HCT116 (cell line): ENCODE measurements at regions not wholly inside any gene's neighbourhood (a gene's known extent, or its start where the extent isn't known, plus 50 kb on each side); places are given as distances from the start of the nearest gene placed in this dataset.

Source experiments
- ATAC-seq: fragments of 200-7000 bp; cut with Tn5 transposase; 2 replicates; pipeline ENCODE4 v1.9.1; 2020; ENCODE audit warnings: mild to moderate bottlenecking, moderate library complexity
- BruUV-seq: library from RNA; stranded (reverse); fragments of 400-500 nt; replicated peaks from 2 replicates; lab custom pipeline; 2021; lab: Mats Ljungman, UMichigan
- CTCF ChIA-PET: fragments of 300-600 bp; sonication (Branson Sonifier 250); formaldehyde crosslinking; loops from one replicate; lab custom pipeline; 2021; ENCODE audit warnings: antibody characterized with exemption; lab: Charles Lee
- POLR2A ChIA-PET: fragments of 300-600, 350-600 bp; sonication (Branson Sonifier 250); formaldehyde crosslinking; loops from one replicate; lab custom pipeline; 2021; ENCODE audit warnings: antibody characterized with exemption; lab: Charles Lee
- RAD21 ChIA-PET, 2 experiments: fragments of 300-600 bp; sonication (Branson Sonifier 250); formaldehyde crosslinking; loops; one replicate each; lab custom pipeline; 2023; ENCODE audit warnings: low total read pairs in 2 of 2; ENCODE audit not compliant: uncharacterized antibody in 2 of 2, unreplicated experiment in 2 of 2, low non-redundant PET in 1 of 2; lab: Charles Lee
- DNase-seq: peaks from one replicate; pipeline ENCODE4 v3.0.0-alpha.2; 2010; ENCODE audit warnings: low read depth, low spot score
- H2AFZ ChIP-seq: fragments of 200-600 bp; shearing (Covaris generic), sonication (generic); 2 replicates; pipeline ENCODE4 v1.6.1; 2017; ENCODE audit warnings: low read depth, mixed run types, mixed read lengths, antibody characterized with exemption, low read length; ENCODE audit not compliant: poor library complexity, severe bottlenecking
- H3K27ac ChIP-seq: 2 replicates; pipeline ENCODE4 v1.5.1; 2012; ENCODE audit warnings: low read depth, low read length
- H3K27me3 ChIP-seq: fragments of 200-600 bp; sonication (generic); 2 replicates; pipeline ENCODE4 v1.6.1; 2016; ENCODE audit warnings: mixed run types, low read length, mixed read lengths; ENCODE audit not compliant: insufficient read depth
- H3K36me3 ChIP-seq, 2 experiments: fragments of 200-500 bp in 1 of 2; fragments of 200-600 bp in 1 of 2; sonication (Bioruptor generic) in 1 of 2; sonication (generic) in 1 of 2; 2 replicates each; pipeline versions ENCODE4 v1.5.1 to v1.6.1; 2014 to 2016; ENCODE audit warnings: low read length in 2 of 2, inconsistent platforms in 1 of 2, mixed read lengths in 1 of 2, mixed run types in 1 of 2; ENCODE audit not compliant: insufficient read depth in 2 of 2, control insufficient read depth in 1 of 2
- H3K4me1 ChIP-seq, 2 experiments: fragments of 200-600 bp in 1 of 2; sonication (generic) in 1 of 2; 2 replicates each; pipeline versions ENCODE4 v1.5.1 to v1.6.1; 2012 to 2017; ENCODE audit warnings: low read length in 2 of 2, inconsistent platforms in 1 of 2, mild to moderate bottlenecking in 1 of 2, mixed read lengths in 1 of 2, mixed run types in 1 of 2, moderate library complexity in 1 of 2; ENCODE audit not compliant: insufficient read depth in 2 of 2, control insufficient read depth in 1 of 2
- H3K4me2 ChIP-seq: fragments of 200-600 bp; sonication (generic); 2 replicates; pipeline ENCODE4 v1.6.1; 2017; ENCODE audit warnings: mixed run types, low read length, mixed read lengths
- H3K4me3 ChIP-seq, 2 experiments: fragments of 200-600 bp in 1 of 2; sonication (generic) in 1 of 2; replicated peaks in 1 of 2; 2 replicates each; pipeline ENCODE4 v1.5.1; 2011 to 2016; ENCODE audit warnings: low read length in 2 of 2, control low read depth in 1 of 2, low read depth in 1 of 2, mild to moderate bottlenecking in 1 of 2, mixed read lengths in 1 of 2, mixed run types in 1 of 2
- H3K79me2 ChIP-seq: fragments of 200-600 bp; sonication (generic); 2 replicates; pipeline ENCODE4 v1.6.1; 2017; ENCODE audit warnings: mild to moderate bottlenecking, mixed run types, low read length, moderate library complexity, mixed read lengths; ENCODE audit not compliant: insufficient read depth
- H3K9ac ChIP-seq: fragments of 200-600 bp; sonication (generic); 2 replicates; pipeline ENCODE4 v1.6.1; 2016; ENCODE audit warnings: low read length, mixed read lengths
- H3K9me2 ChIP-seq: fragments of 200-600 bp; sonication (generic), shearing (Covaris generic); 2 replicates; pipeline ENCODE4 v1.6.1; 2017; ENCODE audit warnings: mixed run types, mild to moderate bottlenecking, moderate library complexity; ENCODE audit not compliant: insufficient read depth
- H3K9me3 ChIP-seq, 2 experiments: fragments of 200-500 bp in 1 of 2; fragments of 200-600 bp in 1 of 2; sonication (Bioruptor generic) in 1 of 2; sonication (generic) in 1 of 2; 2 replicates each; pipeline ENCODE4 v1.6.1; 2014 to 2017; ENCODE audit warnings: low read length in 2 of 2, mixed read lengths in 2 of 2, inconsistent platforms in 1 of 2, low read depth in 1 of 2, mild to moderate bottlenecking in 1 of 2, mixed run types in 1 of 2, moderate library complexity in 1 of 2; ENCODE audit not compliant: control insufficient read depth in 1 of 2, insufficient read depth in 1 of 2
- H4K20me1 ChIP-seq: fragments of 200-600 bp; sonication (generic), shearing (Covaris generic); 2 replicates; pipeline ENCODE4 v1.6.1; 2017; ENCODE audit warnings: mixed run types, mild to moderate bottlenecking, moderate library complexity; ENCODE audit not compliant: insufficient read depth
- CEBPB ChIP-seq: IDR thresholded peaks from 2 replicates; pipeline ENCODE4 v1.6.1; 2012; ENCODE audit warnings: low read depth
- EGR1 ChIP-seq: IDR thresholded peaks from 2 replicates; pipeline ENCODE4 v1.6.1; 2012; ENCODE audit warnings: low read depth
- ELF1 ChIP-seq: IDR thresholded peaks from 2 replicates; pipeline ENCODE4 v1.6.1; 2012; ENCODE audit warnings: low read depth, borderline replicate concordance
- EZH2 ChIP-seq: fragments of 200-600 bp; sonication (generic); IDR thresholded peaks from 2 replicates; pipeline ENCODE4 v1.6.1; 2017; ENCODE audit warnings: antibody characterized with exemption, mixed run types
- EZH2phosphoT487 ChIP-seq: fragments of 200-600 bp; IDR thresholded peaks from 2 replicates; pipeline ENCODE4 v1.6.1; 2018; ENCODE audit warnings: antibody characterized with exemption, borderline replicate concordance
- JUND ChIP-seq: IDR thresholded peaks from 2 replicates; pipeline ENCODE4 v1.6.1; 2012
- POLR2A ChIP-seq: IDR thresholded peaks from 2 replicates; pipeline ENCODE4 v1.7.0; 2011; ENCODE audit warnings: borderline replicate concordance; ENCODE audit not compliant: insufficient read depth, insufficient read length; ENCODE audit errors: extremely low read depth
- POLR2AphosphoS5 ChIP-seq: IDR thresholded peaks from 2 replicates; pipeline ENCODE4 v1.6.1; 2011; ENCODE audit warnings: mild to moderate bottlenecking, low read depth, low read length, moderate library complexity
- RAD21 ChIP-seq: IDR thresholded peaks from 2 replicates; pipeline ENCODE4 v1.6.1; 2012; ENCODE audit warnings: low read depth, mild to moderate bottlenecking
- SIN3A ChIP-seq: IDR thresholded peaks from 2 replicates; pipeline ENCODE4 v1.6.1; 2012; ENCODE audit warnings: low read depth
- SP1 ChIP-seq: IDR thresholded peaks from 2 replicates; pipeline ENCODE4 v1.6.1; 2012; ENCODE audit warnings: low read depth
- TCF7L2 ChIP-seq: IDR thresholded peaks from 2 replicates; pipeline ENCODE4 v1.7.0; 2011; ENCODE audit warnings: borderline replicate concordance, inconsistent platforms; ENCODE audit not compliant: insufficient read depth, insufficient read length; ENCODE audit errors: extremely low read depth
- YY1 ChIP-seq: IDR thresholded peaks from 2 replicates; pipeline ENCODE4 v1.6.1; 2011; ENCODE audit warnings: low read length, low read depth, moderate library complexity, mild to moderate bottlenecking; ENCODE audit not compliant: insufficient replicate concordance; ENCODE audit errors: extremely low read depth
- ZFX ChIP-seq: fragments of 450-650 bp; IDR thresholded peaks from 2 replicates; pipeline ENCODE4 v1.6.1; 2017
- ZNF274 ChIP-seq: fragments of 200-500 bp; sonication (Bioruptor generic); IDR thresholded peaks from 2 replicates; pipeline ENCODE4 v1.6.1; 2014; ENCODE audit warnings: mild to moderate bottlenecking, low read depth, low read length, inconsistent platforms
- intact Hi-C: fragments of 100-400 bp; cut with micrococcal nuclease; formaldehyde crosslinking; loops from 2 replicates; pipeline ENCODE4 v1.10.0; 2022
- TF ChIP-seq, protein P1 (sequence below): IDR thresholded peaks from 2 replicates; pipeline ENCODE4 v1.6.1; 2011; ENCODE audit warnings: mild to moderate bottlenecking, low read length, moderate library complexity; ENCODE audit not compliant: insufficient replicate concordance; ENCODE audit errors: extremely low read depth
- TF ChIP-seq, protein P2 (sequence below): IDR thresholded peaks from 2 replicates; pipeline ENCODE4 v1.6.1; 2012
- TF ChIP-seq, protein P3 (sequence below), 3 experiments: fragments of 200-600 bp in 1 of 3; sonication (generic) in 1 of 3; IDR thresholded peaks in 2 of 3; conservative IDR thresholded peaks in 1 of 3; 2 replicates each; pipeline ENCODE4 v1.5.1; 2012 to 2017; ENCODE audit warnings: low read depth in 2 of 3, low read length in 2 of 3, antibody characterized with exemption in 1 of 3, borderline replicate concordance in 1 of 3, control low read depth in 1 of 3, mild to moderate bottlenecking in 1 of 3, mixed read lengths in 1 of 3, mixed run types in 1 of 3, moderate library complexity in 1 of 3; ENCODE audit not compliant: insufficient read depth in 1 of 3
- TF ChIP-seq, protein P4 (sequence below): IDR thresholded peaks from 2 replicates; pipeline ENCODE4 v1.6.1; 2012; ENCODE audit warnings: low read depth

DNA sequence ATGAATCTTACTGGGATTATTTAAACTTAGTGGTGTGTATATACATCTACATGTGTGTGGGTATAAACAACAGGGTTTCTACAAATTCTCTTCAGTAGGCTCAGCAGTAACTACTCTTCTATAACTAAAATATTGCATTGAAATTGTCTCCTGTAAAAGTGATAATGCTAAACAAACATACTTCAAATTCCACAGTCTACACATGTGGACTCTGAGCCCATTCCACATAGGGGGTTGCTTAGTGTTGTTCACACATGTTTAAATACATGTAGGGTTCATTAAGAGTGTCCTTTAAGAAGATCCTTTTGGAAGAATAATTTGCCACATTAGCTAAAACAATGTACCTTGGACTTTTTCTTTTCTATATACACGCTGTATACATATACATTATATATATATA is 152.8 kb upstream of the VRK2 start:
- Histone ChIP-seq H3K27ac (no peak overlapping the region), H3K9me3 (no peaks in the 10 kb centered on the region), H3K9ac (no peak overlapping the region), H3K4me1 (no peaks in the 10 kb centered on the region), H3K79me2 (no peaks in the 10 kb centered on the region), H3K4me2 (no peak overlapping the region), H3K4me3 (no peak overlapping the region), H3K9me2 (no peaks in the 10 kb centered on the region), H4K20me1 (no peaks in the 10 kb centered on the region), H3K36me3 (no peaks in the 10 kb centered on the region), H3K27me3 (no peaks in the 10 kb centered on the region), H2AFZ (peak overlapping the region; percentile 18)
- ChIA-PET POLR2A (no interaction called here), CTCF (interaction anchor here (2.3 kb wide), 1 partner anchor 12 kb away, joined by 8 read pairs; no protein-coding TSS in a partner anchor), RAD21 (no interaction called here)
- ATAC-seq = no peak
- TF ChIP-seq EZH2phosphoT487 (no peak), YY1 (no peak), EGR1 (no peak), ELF1 (no peak), ZFX (no peak), EZH2 (no peak), POLR2AphosphoS5 (no peak), TCF7L2 (no peak), CEBPB (no peak), POLR2A (no peak), RAD21 (no peak), SP1 (no peak), SIN3A (no peak), JUND (no peak), ZNF274 (no peak)
- TF ChIP-seq, protein P1, sequence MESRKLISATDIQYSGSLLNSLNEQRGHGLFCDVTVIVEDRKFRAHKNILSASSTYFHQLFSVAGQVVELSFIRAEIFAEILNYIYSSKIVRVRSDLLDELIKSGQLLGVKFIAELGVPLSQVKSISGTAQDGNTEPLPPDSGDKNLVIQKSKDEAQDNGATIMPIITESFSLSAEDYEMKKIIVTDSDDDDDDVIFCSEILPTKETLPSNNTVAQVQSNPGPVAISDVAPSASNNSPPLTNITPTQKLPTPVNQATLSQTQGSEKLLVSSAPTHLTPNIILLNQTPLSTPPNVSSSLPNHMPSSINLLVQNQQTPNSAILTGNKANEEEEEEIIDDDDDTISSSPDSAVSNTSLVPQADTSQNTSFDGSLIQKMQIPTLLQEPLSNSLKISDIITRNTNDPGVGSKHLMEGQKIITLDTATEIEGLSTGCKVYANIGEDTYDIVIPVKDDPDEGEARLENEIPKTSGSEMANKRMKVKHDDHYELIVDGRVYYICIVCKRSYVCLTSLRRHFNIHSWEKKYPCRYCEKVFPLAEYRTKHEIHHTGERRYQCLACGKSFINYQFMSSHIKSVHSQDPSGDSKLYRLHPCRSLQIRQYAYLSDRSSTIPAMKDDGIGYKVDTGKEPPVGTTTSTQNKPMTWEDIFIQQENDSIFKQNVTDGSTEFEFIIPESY = no peak
- TF ChIP-seq, protein P2, sequence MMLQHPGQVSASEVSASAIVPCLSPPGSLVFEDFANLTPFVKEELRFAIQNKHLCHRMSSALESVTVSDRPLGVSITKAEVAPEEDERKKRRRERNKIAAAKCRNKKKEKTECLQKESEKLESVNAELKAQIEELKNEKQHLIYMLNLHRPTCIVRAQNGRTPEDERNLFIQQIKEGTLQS = no peak
- TF ChIP-seq, protein P3, sequence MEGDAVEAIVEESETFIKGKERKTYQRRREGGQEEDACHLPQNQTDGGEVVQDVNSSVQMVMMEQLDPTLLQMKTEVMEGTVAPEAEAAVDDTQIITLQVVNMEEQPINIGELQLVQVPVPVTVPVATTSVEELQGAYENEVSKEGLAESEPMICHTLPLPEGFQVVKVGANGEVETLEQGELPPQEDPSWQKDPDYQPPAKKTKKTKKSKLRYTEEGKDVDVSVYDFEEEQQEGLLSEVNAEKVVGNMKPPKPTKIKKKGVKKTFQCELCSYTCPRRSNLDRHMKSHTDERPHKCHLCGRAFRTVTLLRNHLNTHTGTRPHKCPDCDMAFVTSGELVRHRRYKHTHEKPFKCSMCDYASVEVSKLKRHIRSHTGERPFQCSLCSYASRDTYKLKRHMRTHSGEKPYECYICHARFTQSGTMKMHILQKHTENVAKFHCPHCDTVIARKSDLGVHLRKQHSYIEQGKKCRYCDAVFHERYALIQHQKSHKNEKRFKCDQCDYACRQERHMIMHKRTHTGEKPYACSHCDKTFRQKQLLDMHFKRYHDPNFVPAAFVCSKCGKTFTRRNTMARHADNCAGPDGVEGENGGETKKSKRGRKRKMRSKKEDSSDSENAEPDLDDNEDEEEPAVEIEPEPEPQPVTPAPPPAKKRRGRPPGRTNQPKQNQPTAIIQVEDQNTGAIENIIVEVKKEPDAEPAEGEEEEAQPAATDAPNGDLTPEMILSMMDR (IDR thresholded peaks at IDR 0.05 in 2 of 3, conservative IDR thresholded peaks at IDR 0.05 in 1 of 3; ENCODE audit: borderline replicate concordance in 1 of 3, insufficient read depth in 1 of 3, low read depth in 2 of 3, low read length in 2 of 3) = no peak
- TF ChIP-seq, protein P4, sequence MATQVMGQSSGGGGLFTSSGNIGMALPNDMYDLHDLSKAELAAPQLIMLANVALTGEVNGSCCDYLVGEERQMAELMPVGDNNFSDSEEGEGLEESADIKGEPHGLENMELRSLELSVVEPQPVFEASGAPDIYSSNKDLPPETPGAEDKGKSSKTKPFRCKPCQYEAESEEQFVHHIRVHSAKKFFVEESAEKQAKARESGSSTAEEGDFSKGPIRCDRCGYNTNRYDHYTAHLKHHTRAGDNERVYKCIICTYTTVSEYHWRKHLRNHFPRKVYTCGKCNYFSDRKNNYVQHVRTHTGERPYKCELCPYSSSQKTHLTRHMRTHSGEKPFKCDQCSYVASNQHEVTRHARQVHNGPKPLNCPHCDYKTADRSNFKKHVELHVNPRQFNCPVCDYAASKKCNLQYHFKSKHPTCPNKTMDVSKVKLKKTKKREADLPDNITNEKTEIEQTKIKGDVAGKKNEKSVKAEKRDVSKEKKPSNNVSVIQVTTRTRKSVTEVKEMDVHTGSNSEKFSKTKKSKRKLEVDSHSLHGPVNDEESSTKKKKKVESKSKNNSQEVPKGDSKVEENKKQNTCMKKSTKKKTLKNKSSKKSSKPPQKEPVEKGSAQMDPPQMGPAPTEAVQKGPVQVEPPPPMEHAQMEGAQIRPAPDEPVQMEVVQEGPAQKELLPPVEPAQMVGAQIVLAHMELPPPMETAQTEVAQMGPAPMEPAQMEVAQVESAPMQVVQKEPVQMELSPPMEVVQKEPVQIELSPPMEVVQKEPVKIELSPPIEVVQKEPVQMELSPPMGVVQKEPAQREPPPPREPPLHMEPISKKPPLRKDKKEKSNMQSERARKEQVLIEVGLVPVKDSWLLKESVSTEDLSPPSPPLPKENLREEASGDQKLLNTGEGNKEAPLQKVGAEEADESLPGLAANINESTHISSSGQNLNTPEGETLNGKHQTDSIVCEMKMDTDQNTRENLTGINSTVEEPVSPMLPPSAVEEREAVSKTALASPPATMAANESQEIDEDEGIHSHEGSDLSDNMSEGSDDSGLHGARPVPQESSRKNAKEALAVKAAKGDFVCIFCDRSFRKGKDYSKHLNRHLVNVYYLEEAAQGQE = no peak
- intact Hi-C loops = no loop called here
- no TSS peak for BruUV-seq
- no peak for DNase-seq
